Parathyroid adenoma (tissue), 2 donors: ENCODE measurements at regions not wholly inside any gene's neighbourhood (a gene's known extent, or its start where the extent isn't known, plus 50 kb on each side); places are given as distances from the start of the nearest gene placed in this dataset.
A peak's percentile ranks its signal among the peaks of the same experiment; 100 is the strongest.

Experiments
- H2AFZ ChIP-seq: fragments of 300-600 bp; sonication (generic); one replicate; pipeline ENCODE4 v1.7.0; 2017; ENCODE audit warnings: antibody characterized with exemption, mild to moderate bottlenecking
- H3K27ac ChIP-seq: fragments of 300-600 bp; sonication (generic); one replicate; pipeline ENCODE4 v1.7.0; 2017
- H3K27me3 ChIP-seq: fragments of 300-600 bp; sonication (generic); one replicate; pipeline ENCODE4 v1.7.0; 2017; ENCODE audit warnings: low read length; ENCODE audit not compliant: control insufficient read depth, insufficient read depth
- H3K36me3 ChIP-seq: fragments of 300-600 bp; sonication (generic); one replicate; pipeline ENCODE4 v1.7.0; 2017; ENCODE audit warnings: low read length; ENCODE audit not compliant: control insufficient read depth, insufficient read depth
- H3K4me1 ChIP-seq: fragments of 300-600 bp; sonication (generic); one replicate; pipeline ENCODE4 v1.7.0; 2017; ENCODE audit warnings: control low read depth
- H3K4me2 ChIP-seq: fragments of 300-600 bp; sonication (generic); one replicate; pipeline ENCODE4 v1.7.0; 2017; ENCODE audit warnings: low read length
- H3K4me3 ChIP-seq: fragments of 300-600 bp; sonication (generic); one replicate; pipeline ENCODE4 v1.7.0; 2017; ENCODE audit warnings: low read depth, low read length
- H3K79me2 ChIP-seq: fragments of 300-600 bp; sonication (generic); one replicate; pipeline ENCODE4 v1.7.0; 2017; ENCODE audit warnings: control low read depth
- H3K9ac ChIP-seq: fragments of 300-600 bp; sonication (generic); one replicate; pipeline ENCODE4 v1.7.0; 2017; ENCODE audit warnings: mild to moderate bottlenecking
- H3K9me3 ChIP-seq: fragments of 300-600 bp; sonication (generic); one replicate; pipeline ENCODE4 v1.7.0; 2017; ENCODE audit warnings: low read length; ENCODE audit not compliant: control insufficient read depth
- CTCF ChIP-seq: fragments of 300-600 bp; sonication (generic); IDR thresholded peaks from one replicate; pipeline ENCODE4 v1.7.0; 2017; ENCODE audit warnings: antibody characterized with exemption, mild to moderate bottlenecking
- donor health status: primary hyperparathyroidism.

- Histone ChIP-seq H3K4me1 (peaks cover 49% of the 10 kb centered on the region), H3K27ac (peak overlapping the region; percentile 8), H3K9me3 (no peaks in the 10 kb centered on the region), H3K27me3 (no peaks in the 10 kb centered on the region), H3K79me2 (peaks cover 60% of the 10 kb centered on the region), H3K9ac (no peak overlapping the region), H3K36me3 (no peaks in the 10 kb centered on the region), H3K4me3 (no peak overlapping the region), H3K4me2 (no peak overlapping the region), H2AFZ (no peak overlapping the region)
- no peak for TF ChIP-seq CTCF
Measured at GRCh38 chr17:77380395-77381184, 239.8 kb downstream of the SEC14L1 start.

GRCh38 chr17:77381185-77381700 is 240.5 kb downstream of the SEC14L1 start:
- Histone ChIP-seq H3K4me3 (no peak overlapping the region), H3K9ac (no peak overlapping the region), H3K79me2 (peaks cover 65% of the 10 kb centered on the region), H3K9me3 (no peaks in the 10 kb centered on the region), H3K36me3 (no peaks in the 10 kb centered on the region), H3K27ac (peak overlapping the region; percentile 8), H2AFZ (no peak overlapping the region), H3K4me1 (peaks cover 53% of the 10 kb centered on the region), H3K4me2 (no peak overlapping the region), H3K27me3 (no peaks in the 10 kb centered on the region)
- no peak for TF ChIP-seq CTCF

GRCh38 chr17:77381731-77382130 is 241.0 kb downstream of the SEC14L1 start:
- H3K27me3 ChIP-seq = no peaks in the 10 kb centered on the region
- no peak overlapping the region for H3K27ac ChIP-seq
- H3K4me2 ChIP-seq = no peak overlapping the region
- no peak overlapping the region for H3K4me3 ChIP-seq
- H3K36me3 ChIP-seq = no peaks in the 10 kb centered on the region
- H3K79me2 ChIP-seq = peaks cover 70% of the 10 kb centered on the region
- no peak for TF ChIP-seq CTCF
- peaks cover 57% of the 10 kb centered on the region for H3K4me1 ChIP-seq
- no peak overlapping the region for H2AFZ ChIP-seq
- no peak overlapping the region for H3K9ac ChIP-seq
- no peaks in the 10 kb centered on the region for H3K9me3 ChIP-seq

GRCh38 chr17:77382356-77382911 is 241.7 kb downstream of the SEC14L1 start:
- Histone ChIP-seq H2AFZ (no peak overlapping the region), H3K27me3 (no peaks in the 10 kb centered on the region), H3K36me3 (no peaks in the 10 kb centered on the region), H3K79me2 (peaks cover 70% of the 10 kb centered on the region), H3K4me3 (no peak overlapping the region), H3K4me1 (peaks cover 59% of the 10 kb centered on the region), H3K9me3 (no peaks in the 10 kb centered on the region), H3K9ac (no peak overlapping the region), H3K4me2 (no peak overlapping the region), H3K27ac (peak overlapping the region; percentile 7)
- TF ChIP-seq CTCF = no peak
